ENCODE measurements at regions not wholly inside any gene's neighbourhood (a gene's known extent, or its start where the extent isn't known, plus 50 kb on each side); places are given as distances from the start of the nearest gene placed in this dataset.

GRCh38 chr7:25772802-25773201, 379.2 kb upstream of the NFE2L3 start:
- intact Hi-C loops (cut with DNase I), result loop anchor here in 2 of 4 donors (2.0 to 10.0 kb wide), 2 partner anchors 60 to 62 kb away; no protein-coding TSS in a partner anchor
- H3K27ac ChIP-seq (ENCODE audit: low read length), result no peak overlapping the region
- H3K4me3 ChIP-seq (ENCODE audit: low read length), result no peak overlapping the region
- DNase-seq, result no peak
- H3K9me3 ChIP-seq (ENCODE audit: control insufficient read depth, low read length), result no peaks in the 10 kb centered on the region
- 89% methylated on average over 4 of the region's 4 CpGs for WGBS
- no peaks in the 10 kb centered on the region for H3K4me1 ChIP-seq (ENCODE audit: control insufficient read depth, insufficient read depth, low read length)
- no peaks in the 10 kb centered on the region for H3K27me3 ChIP-seq (ENCODE audit: control insufficient read depth, insufficient read depth)
- ATAC-seq, result no peak

- Histone ChIP-seq H3K4me1 (ENCODE audit: control insufficient read depth, insufficient read depth, low read length) (no peaks in the 10 kb centered on the region), H3K27ac (ENCODE audit: low read length) (no peak overlapping the region), H3K9me3 (ENCODE audit: control insufficient read depth, low read length) (no peaks in the 10 kb centered on the region), H3K4me3 (ENCODE audit: low read length) (no peak overlapping the region), H3K27me3 (ENCODE audit: control insufficient read depth, insufficient read depth) (no peaks in the 10 kb centered on the region)
- DNase-seq, result no peak
- WGBS, result 94% methylated on average over 1 of the region's 1 CpG
- intact Hi-C loops (cut with DNase I), result loop anchor here in 1 of 4 donors (10.0 kb wide), 1 partner anchor 60 kb away; no protein-coding TSS in a partner anchor
- no peak for ATAC-seq
Measured at GRCh38 chr7:25774675-25775074, 377.3 kb upstream of the NFE2L3 start.

- Histone ChIP-seq H3K4me1 (ENCODE audit: control insufficient read depth, insufficient read depth, low read length) (no peaks in the 10 kb centered on the region), H3K4me3 (ENCODE audit: low read length) (no peak overlapping the region), H3K27ac (ENCODE audit: low read length) (peak overlapping the region; percentile 11), H3K9me3 (ENCODE audit: control insufficient read depth, low read length) (no peaks in the 10 kb centered on the region), H3K27me3 (ENCODE audit: control insufficient read depth, insufficient read depth) (no peaks in the 10 kb centered on the region)
- ATAC-seq (no peak), DNase-seq (no peak)
- intact Hi-C loops (cut with DNase I), result loop anchor here in 1 of 4 donors (10.0 kb wide), 1 partner anchor 59 kb away; no protein-coding TSS in a partner anchor
- 85% methylated on average over 4 of the region's 4 CpGs for WGBS
Measured at GRCh38 chr7:25775570-25775969, 376.4 kb upstream of the NFE2L3 start.

- no peaks in the 10 kb centered on the region for H3K9me3 ChIP-seq (ENCODE audit: control insufficient read depth, low read length)
- ATAC-seq (peak; percentile 82 to 92), DNase-seq (peak; percentile 55 to 90 (median 76))
- H3K27me3 ChIP-seq (ENCODE audit: control insufficient read depth, insufficient read depth), result no peaks in the 10 kb centered on the region
- 57% methylated on average over 3 of the region's 3 CpGs for WGBS
- H3K4me3 ChIP-seq (ENCODE audit: low read length), result no peak overlapping the region
- H3K27ac ChIP-seq (ENCODE audit: low read length), result peak overlapping the region; percentile 82
- intact Hi-C loops (cut with DNase I), result loop anchor here in 1 of 4 donors (10.0 kb wide), 1 partner anchor 59 kb away; no protein-coding TSS in a partner anchor
- H3K4me1 ChIP-seq (ENCODE audit: control insufficient read depth, insufficient read depth, low read length), result no peaks in the 10 kb centered on the region
Measured at GRCh38 chr7:25775999-25776743, 375.8 kb upstream of the NFE2L3 start.

- no peaks in the 10 kb centered on the region for H3K4me1 ChIP-seq (ENCODE audit: control insufficient read depth, insufficient read depth, low read length)
- H3K4me3 ChIP-seq (ENCODE audit: low read length), result no peak overlapping the region
- H3K27ac ChIP-seq (ENCODE audit: low read length), result peak overlapping the region; percentile 82
- 72% methylated on average over 1 of the region's 1 CpG for WGBS
- intact Hi-C loops (cut with DNase I), result loop anchor here in 1 of 4 donors (10.0 kb wide), 1 partner anchor 58 kb away; no protein-coding TSS in a partner anchor
- no peaks in the 10 kb centered on the region for H3K27me3 ChIP-seq (ENCODE audit: control insufficient read depth, insufficient read depth)
- DNase-seq (no peak), ATAC-seq (peak; percentile 13 to 60)
- H3K9me3 ChIP-seq (ENCODE audit: control insufficient read depth, low read length), result no peaks in the 10 kb centered on the region
Measured at GRCh38 chr7:25776744-25777123, 375.3 kb upstream of the NFE2L3 start.

- H3K27ac ChIP-seq (ENCODE audit: low read length), result no peak overlapping the region
- DNase-seq, result peak in 2 of 3 donors; percentile 53 to 77
- H3K4me3 ChIP-seq (ENCODE audit: low read length), result no peak overlapping the region
- WGBS, result 61% methylated on average over 11 of the region's 11 CpGs
- no peaks in the 10 kb centered on the region for H3K27me3 ChIP-seq (ENCODE audit: control insufficient read depth, insufficient read depth)
- no peaks in the 10 kb centered on the region for H3K4me1 ChIP-seq (ENCODE audit: control insufficient read depth, insufficient read depth, low read length)
- intact Hi-C loops (cut with DNase I), result loop anchor here in 1 of 4 donors (10.0 kb wide), 1 partner anchor 57 kb away; no protein-coding TSS in a partner anchor
- no peaks in the 10 kb centered on the region for H3K9me3 ChIP-seq (ENCODE audit: control insufficient read depth, low read length)
- no peak for ATAC-seq
Measured at GRCh38 chr7:25777969-25778708, 373.9 kb upstream of the NFE2L3 start.

GRCh38 chr7:25779002-25779546, 372.9 kb upstream of the NFE2L3 start:
- no peak for ATAC-seq
- Histone ChIP-seq H3K27me3 (ENCODE audit: control insufficient read depth, insufficient read depth) (no peaks in the 10 kb centered on the region), H3K4me3 (ENCODE audit: low read length) (no peak overlapping the region), H3K9me3 (ENCODE audit: control insufficient read depth, low read length) (no peaks in the 10 kb centered on the region), H3K27ac (ENCODE audit: low read length) (no peak overlapping the region), H3K4me1 (ENCODE audit: control insufficient read depth, insufficient read depth, low read length) (no peaks in the 10 kb centered on the region)
- WGBS, result 96% methylated on average over 3 of the region's 3 CpGs
- intact Hi-C loops (cut with DNase I), result loop anchor here in 1 of 4 donors (10.0 kb wide), 1 partner anchor 56 kb away; no protein-coding TSS in a partner anchor
- DNase-seq, result no peak

- no peak for DNase-seq
Measured at GRCh38 chr7:25780904-25781303, 371.1 kb upstream of the NFE2L3 start.

GRCh38 chr7:25781704-25782103, 370.3 kb upstream of the NFE2L3 start:
- DNase-seq (no peak), ATAC-seq (no peak)
- WGBS, result 75% methylated on average over 1 of the region's 1 CpG
- Histone ChIP-seq H3K27ac (ENCODE audit: low read length) (no peak overlapping the region), H3K4me1 (ENCODE audit: control insufficient read depth, insufficient read depth, low read length) (no peaks in the 10 kb centered on the region), H3K9me3 (ENCODE audit: control insufficient read depth, low read length) (no peaks in the 10 kb centered on the region), H3K27me3 (ENCODE audit: control insufficient read depth, insufficient read depth) (no peaks in the 10 kb centered on the region), H3K4me3 (ENCODE audit: low read length) (no peak overlapping the region)
- intact Hi-C loops (cut with DNase I), result no loop called here

More at GRCh38 chr7:25780904-25781303, 371.1 kb upstream of the NFE2L3 start:
- H3K4me1 ChIP-seq (ENCODE audit: control insufficient read depth, insufficient read depth, low read length), result no peaks in the 10 kb centered on the region
- no peak for ATAC-seq
- H3K9me3 ChIP-seq (ENCODE audit: control insufficient read depth, low read length), result no peaks in the 10 kb centered on the region
- no peak overlapping the region for H3K27ac ChIP-seq (ENCODE audit: low read length)
- intact Hi-C loops (cut with DNase I), result no loop called here
- H3K27me3 ChIP-seq (ENCODE audit: control insufficient read depth, insufficient read depth), result no peaks in the 10 kb centered on the region
- 94% methylated on average over 2 of the region's 2 CpGs for WGBS
- H3K4me3 ChIP-seq (ENCODE audit: low read length), result no peak overlapping the region

- 36% methylated on average over 1 of the region's 1 CpG for WGBS
- intact Hi-C loops (cut with DNase I), result no loop called here
- H3K9me3 ChIP-seq (ENCODE audit: control insufficient read depth, low read length), result no peaks in the 10 kb centered on the region
- DNase-seq (no peak), ATAC-seq (no peak)
- H3K4me3 ChIP-seq (ENCODE audit: low read length), result no peak overlapping the region
- H3K27ac ChIP-seq (ENCODE audit: low read length), result no peak overlapping the region
- no peaks in the 10 kb centered on the region for H3K27me3 ChIP-seq (ENCODE audit: control insufficient read depth, insufficient read depth)
- peaks cover 2% of the 10 kb centered on the region for H3K4me1 ChIP-seq (ENCODE audit: control insufficient read depth, insufficient read depth, low read length)
Measured at GRCh38 chr7:25786936-25787335, 365.1 kb upstream of the NFE2L3 start.

- DNase-seq (no peak), ATAC-seq (peak in 1 of 2 donors; percentile 43)
- Histone ChIP-seq H3K4me3 (ENCODE audit: low read length) (no peak overlapping the region), H3K4me1 (ENCODE audit: control insufficient read depth, insufficient read depth, low read length) (peaks cover 2% of the 10 kb centered on the region), H3K27me3 (ENCODE audit: control insufficient read depth, insufficient read depth) (no peaks in the 10 kb centered on the region), H3K27ac (ENCODE audit: low read length) (peak overlapping the region; percentile 42), H3K9me3 (ENCODE audit: control insufficient read depth, low read length) (no peaks in the 10 kb centered on the region)
- intact Hi-C loops (cut with DNase I), result no loop called here
- 33% methylated on average over 1 of the region's 1 CpG for WGBS
Measured at GRCh38 chr7:25787336-25787735, 364.7 kb upstream of the NFE2L3 start.

All from right cardiac atrium (tissue), 5 donors.